HCT116 (cell line): ENCODE measurements at regions not wholly inside any gene's neighbourhood (a gene's known extent, or its start where the extent isn't known, plus 50 kb on each side); places are given as distances from the start of the nearest gene placed in this dataset.

Experiments used
- ATAC-seq: fragments of 200-7000 bp; cut with Tn5 transposase; 2 replicates; pipeline ENCODE4 v1.9.1; 2020; ENCODE audit warnings: mild to moderate bottlenecking, moderate library complexity
- BruUV-seq: library from RNA; stranded (reverse); fragments of 400-500 nt; replicated peaks from 2 replicates; lab custom pipeline; 2021; lab: Mats Ljungman, UMichigan
- CTCF ChIA-PET: fragments of 300-600 bp; sonication (Branson Sonifier 250); formaldehyde crosslinking; loops from one replicate; lab custom pipeline; 2021; ENCODE audit warnings: antibody characterized with exemption; lab: Charles Lee
- POLR2A ChIA-PET: fragments of 300-600, 350-600 bp; sonication (Branson Sonifier 250); formaldehyde crosslinking; loops from one replicate; lab custom pipeline; 2021; ENCODE audit warnings: antibody characterized with exemption; lab: Charles Lee
- RAD21 ChIA-PET, 2 experiments: fragments of 300-600 bp; sonication (Branson Sonifier 250); formaldehyde crosslinking; loops; one replicate each; lab custom pipeline; 2023; ENCODE audit warnings: low total read pairs in 2 of 2; ENCODE audit not compliant: uncharacterized antibody in 2 of 2, unreplicated experiment in 2 of 2, low non-redundant PET in 1 of 2; lab: Charles Lee
- DNase-seq: peaks from one replicate; pipeline ENCODE4 v3.0.0-alpha.2; 2010; ENCODE audit warnings: low read depth, low spot score
- H2AFZ ChIP-seq: fragments of 200-600 bp; shearing (Covaris generic), sonication (generic); 2 replicates; pipeline ENCODE4 v1.6.1; 2017; ENCODE audit warnings: low read depth, mixed run types, mixed read lengths, antibody characterized with exemption, low read length; ENCODE audit not compliant: poor library complexity, severe bottlenecking
- H3K27ac ChIP-seq: 2 replicates; pipeline ENCODE4 v1.5.1; 2012; ENCODE audit warnings: low read depth, low read length
- H3K27me3 ChIP-seq: fragments of 200-600 bp; sonication (generic); 2 replicates; pipeline ENCODE4 v1.6.1; 2016; ENCODE audit warnings: mixed run types, low read length, mixed read lengths; ENCODE audit not compliant: insufficient read depth
- H3K36me3 ChIP-seq, 2 experiments: fragments of 200-500 bp in 1 of 2; fragments of 200-600 bp in 1 of 2; sonication (Bioruptor generic) in 1 of 2; sonication (generic) in 1 of 2; 2 replicates each; pipeline versions ENCODE4 v1.5.1 to v1.6.1; 2014 to 2016; ENCODE audit warnings: low read length in 2 of 2, inconsistent platforms in 1 of 2, mixed read lengths in 1 of 2, mixed run types in 1 of 2; ENCODE audit not compliant: insufficient read depth in 2 of 2, control insufficient read depth in 1 of 2
- H3K4me1 ChIP-seq, 2 experiments: fragments of 200-600 bp in 1 of 2; sonication (generic) in 1 of 2; 2 replicates each; pipeline versions ENCODE4 v1.5.1 to v1.6.1; 2012 to 2017; ENCODE audit warnings: low read length in 2 of 2, inconsistent platforms in 1 of 2, mild to moderate bottlenecking in 1 of 2, mixed read lengths in 1 of 2, mixed run types in 1 of 2, moderate library complexity in 1 of 2; ENCODE audit not compliant: insufficient read depth in 2 of 2, control insufficient read depth in 1 of 2
- H3K4me2 ChIP-seq: fragments of 200-600 bp; sonication (generic); 2 replicates; pipeline ENCODE4 v1.6.1; 2017; ENCODE audit warnings: mixed run types, low read length, mixed read lengths
- H3K4me3 ChIP-seq, 2 experiments: fragments of 200-600 bp in 1 of 2; sonication (generic) in 1 of 2; replicated peaks in 1 of 2; 2 replicates each; pipeline ENCODE4 v1.5.1; 2011 to 2016; ENCODE audit warnings: low read length in 2 of 2, control low read depth in 1 of 2, low read depth in 1 of 2, mild to moderate bottlenecking in 1 of 2, mixed read lengths in 1 of 2, mixed run types in 1 of 2
- H3K79me2 ChIP-seq: fragments of 200-600 bp; sonication (generic); 2 replicates; pipeline ENCODE4 v1.6.1; 2017; ENCODE audit warnings: mild to moderate bottlenecking, mixed run types, low read length, moderate library complexity, mixed read lengths; ENCODE audit not compliant: insufficient read depth
- H3K9ac ChIP-seq: fragments of 200-600 bp; sonication (generic); 2 replicates; pipeline ENCODE4 v1.6.1; 2016; ENCODE audit warnings: low read length, mixed read lengths
- H3K9me2 ChIP-seq: fragments of 200-600 bp; sonication (generic), shearing (Covaris generic); 2 replicates; pipeline ENCODE4 v1.6.1; 2017; ENCODE audit warnings: mixed run types, mild to moderate bottlenecking, moderate library complexity; ENCODE audit not compliant: insufficient read depth
- H3K9me3 ChIP-seq, 2 experiments: fragments of 200-500 bp in 1 of 2; fragments of 200-600 bp in 1 of 2; sonication (Bioruptor generic) in 1 of 2; sonication (generic) in 1 of 2; 2 replicates each; pipeline ENCODE4 v1.6.1; 2014 to 2017; ENCODE audit warnings: low read length in 2 of 2, mixed read lengths in 2 of 2, inconsistent platforms in 1 of 2, low read depth in 1 of 2, mild to moderate bottlenecking in 1 of 2, mixed run types in 1 of 2, moderate library complexity in 1 of 2; ENCODE audit not compliant: control insufficient read depth in 1 of 2, insufficient read depth in 1 of 2
- H4K20me1 ChIP-seq: fragments of 200-600 bp; sonication (generic), shearing (Covaris generic); 2 replicates; pipeline ENCODE4 v1.6.1; 2017; ENCODE audit warnings: mixed run types, mild to moderate bottlenecking, moderate library complexity; ENCODE audit not compliant: insufficient read depth
- CBX3 ChIP-seq: IDR thresholded peaks from 2 replicates; pipeline ENCODE4 v1.6.1; 2012; ENCODE audit warnings: low read depth
- CEBPB ChIP-seq: IDR thresholded peaks from 2 replicates; pipeline ENCODE4 v1.6.1; 2012; ENCODE audit warnings: low read depth
- EGR1 ChIP-seq: IDR thresholded peaks from 2 replicates; pipeline ENCODE4 v1.6.1; 2012; ENCODE audit warnings: low read depth
- ELF1 ChIP-seq: IDR thresholded peaks from 2 replicates; pipeline ENCODE4 v1.6.1; 2012; ENCODE audit warnings: low read depth, borderline replicate concordance
- EZH2phosphoT487 ChIP-seq: fragments of 200-600 bp; IDR thresholded peaks from 2 replicates; pipeline ENCODE4 v1.6.1; 2018; ENCODE audit warnings: antibody characterized with exemption, borderline replicate concordance
- FOSL1 ChIP-seq: IDR thresholded peaks from 2 replicates; pipeline ENCODE4 v1.6.1; 2012; ENCODE audit warnings: low read depth
- MAX ChIP-seq: IDR thresholded peaks from 2 replicates; pipeline ENCODE4 v1.6.1; 2012
- POLR2AphosphoS5 ChIP-seq: IDR thresholded peaks from 2 replicates; pipeline ENCODE4 v1.6.1; 2011; ENCODE audit warnings: mild to moderate bottlenecking, low read depth, low read length, moderate library complexity
- RAD21 ChIP-seq: IDR thresholded peaks from 2 replicates; pipeline ENCODE4 v1.6.1; 2012; ENCODE audit warnings: low read depth, mild to moderate bottlenecking
- SIN3A ChIP-seq: IDR thresholded peaks from 2 replicates; pipeline ENCODE4 v1.6.1; 2012; ENCODE audit warnings: low read depth
- SP1 ChIP-seq: IDR thresholded peaks from 2 replicates; pipeline ENCODE4 v1.6.1; 2012; ENCODE audit warnings: low read depth
- TCF7L2 ChIP-seq: IDR thresholded peaks from 2 replicates; pipeline ENCODE4 v1.7.0; 2011; ENCODE audit warnings: borderline replicate concordance, inconsistent platforms; ENCODE audit not compliant: insufficient read depth, insufficient read length; ENCODE audit errors: extremely low read depth
- YY1 ChIP-seq: IDR thresholded peaks from 2 replicates; pipeline ENCODE4 v1.6.1; 2011; ENCODE audit warnings: low read length, low read depth, moderate library complexity, mild to moderate bottlenecking; ENCODE audit not compliant: insufficient replicate concordance; ENCODE audit errors: extremely low read depth
- ZBTB33 ChIP-seq: IDR thresholded peaks from 2 replicates; pipeline ENCODE4 v1.6.1; 2011; ENCODE audit warnings: mild to moderate bottlenecking, low read length, moderate library complexity; ENCODE audit not compliant: insufficient replicate concordance; ENCODE audit errors: extremely low read depth
- ZFX ChIP-seq: fragments of 450-650 bp; IDR thresholded peaks from 2 replicates; pipeline ENCODE4 v1.6.1; 2017
- intact Hi-C: fragments of 100-400 bp; cut with micrococcal nuclease; formaldehyde crosslinking; loops from 2 replicates; pipeline ENCODE4 v1.10.0; 2022

- no peaks in the 10 kb centered on the region for H3K4me1 ChIP-seq
- H3K9ac ChIP-seq: no peak overlapping the region
- no TSS peak for BruUV-seq
- TF ChIP-seq FOSL1: no peak
- TF ChIP-seq SIN3A: no peak
- TF ChIP-seq MAX: no peak
- no peak for TF ChIP-seq YY1
- TF ChIP-seq EZH2phosphoT487: no peak
- no peak for TF ChIP-seq SP1
- no peak for TF ChIP-seq CBX3
- no peak for TF ChIP-seq ZFX
- TF ChIP-seq ELF1: no peak
- TF ChIP-seq EGR1: no peak
- TF ChIP-seq ZBTB33: no peak
- no peak for TF ChIP-seq RAD21
- no peak for TF ChIP-seq POLR2AphosphoS5
- TF ChIP-seq CEBPB: no peak
- no peak for TF ChIP-seq TCF7L2
- H4K20me1 ChIP-seq: no peaks in the 10 kb centered on the region
- RAD21 ChIA-PET: interaction anchor here in 1 of 2 experiments (0.6 kb wide), 1 partner anchor 352 kb away, joined by 3 read pairs; no protein-coding TSS in a partner anchor
- DNase-seq (no peak), ATAC-seq (no peak)
- H3K4me2 ChIP-seq: no peak overlapping the region
- peaks cover 3% of the 10 kb centered on the region for H3K27me3 ChIP-seq
- no peak overlapping the region for H3K27ac ChIP-seq
- no peaks in the 10 kb centered on the region for H3K79me2 ChIP-seq
- H3K9me3 ChIP-seq: no peaks in the 10 kb centered on the region
- H3K4me3 ChIP-seq: no peak overlapping the region
- intact Hi-C loops: loop anchor here (10.0 kb wide), 1 partner anchor 58 kb away; no protein-coding TSS in a partner anchor
- H3K9me2 ChIP-seq: no peaks in the 10 kb centered on the region
- CTCF ChIA-PET: no interaction called here
- H3K36me3 ChIP-seq: no peaks in the 10 kb centered on the region
- POLR2A ChIA-PET: no interaction called here
- H2AFZ ChIP-seq: no peak overlapping the region
Observed at GRCh38 chr15:29382862-29383261, 113.2 kb upstream of the NSMCE3 start.
